DMS153 treated with DMSO at 0.1 percent for 48 hours (cell line): ENCODE measurements at regions not wholly inside any gene's neighbourhood (a gene's known extent, or its start where the extent isn't known, plus 50 kb on each side); places are given as distances from the start of the nearest gene placed in this dataset.

ENCODE experiments used
- DNase-seq: peaks from one replicate; lab custom pipeline; 2025; ENCODE audit not compliant: unreplicated experiment; lab: John Stamatoyannopoulos, UW

- DNase-seq, result peak; percentile 18
These were observed 289.8 kb upstream of the PWP1 start for GRCh38 chr12:107395817-107396216.

GRCh38 chr12:107396991-107397390 is 288.6 kb upstream of the PWP1 start:
- no peak for DNase-seq

- DNase-seq, result no peak
These were observed 287.6 kb upstream of the PWP1 start for GRCh38 chr12:107397890-107398500.

GRCh38 chr12:107399046-107399445 is 286.6 kb upstream of the PWP1 start:
- DNase-seq, result no peak

GRCh38 chr12:107400686-107401447 is 284.7 kb upstream of the PWP1 start:
- DNase-seq, result peak; percentile 80

- DNase-seq, result peak; percentile 66
These were observed 283.3 kb upstream of the PWP1 start for GRCh38 chr12:107402041-107403022.

GRCh38 chr12:107404981-107405380 is 280.6 kb upstream of the PWP1 start:
- peak; percentile 42 for DNase-seq

GRCh38 chr12:107405436-107405835 is 280.2 kb upstream of the PWP1 start:
- no peak for DNase-seq

GRCh38 chr12:107406932-107407331 is 278.7 kb upstream of the PWP1 start:
- DNase-seq, result no peak

GRCh38 chr12:107411792-107412535 is 273.6 kb upstream of the PWP1 start:
- DNase-seq, result no peak

- no peak for DNase-seq
These were observed 270.5 kb upstream of the PWP1 start for GRCh38 chr12:107415071-107415470.

GRCh38 chr12:107415834-107416233 is 269.8 kb upstream of the PWP1 start:
- DNase-seq, result no peak

- no peak for DNase-seq
These were observed 268.6 kb upstream of the PWP1 start for GRCh38 chr12:107417004-107417403.

GRCh38 chr12:107418981-107419380 is 266.6 kb upstream of the PWP1 start:
- no peak for DNase-seq

- DNase-seq, result no peak
These were observed 262.1 kb upstream of the PWP1 start for GRCh38 chr12:107423531-107423930.

GRCh38 chr12:107429006-107429705 is 256.4 kb upstream of the PWP1 start:
- peak; percentile 52 for DNase-seq

- no peak for DNase-seq
These were observed 253.7 kb upstream of the PWP1 start for GRCh38 chr12:107431942-107432341.

GRCh38 chr12:107435072-107435471 is 250.5 kb upstream of the PWP1 start:
- DNase-seq, result no peak

GRCh38 chr12:107435520-107435919 is 250.1 kb upstream of the PWP1 start:
- DNase-seq, result peak; percentile 3

- DNase-seq, result no peak
These were observed 249.2 kb upstream of the PWP1 start for GRCh38 chr12:107436376-107436775.
